ENCODE measurements at regions not wholly inside any gene's neighbourhood (a gene's known extent, or its start where the extent isn't known, plus 50 kb on each side); places are given as distances from the start of the nearest gene placed in this dataset.

GRCh38 chrX:3257471-3257870, 89.0 kb downstream of the MXRA5 start:
- Histone ChIP-seq H3K27ac (ENCODE audit: low read depth, low read length) (no peak overlapping the region), H3K4me3 (ENCODE audit: low read depth, low read length) (no peak overlapping the region), H3K36me3 (ENCODE audit: control insufficient read depth, insufficient read depth, low read length) (no peaks in the 10 kb centered on the region), H3K4me1 (ENCODE audit: control insufficient read depth, insufficient read depth, low read length) (no peaks in the 10 kb centered on the region), H3K27me3 (ENCODE audit: control insufficient read depth, insufficient read depth, low read length) (no peaks in the 10 kb centered on the region), H3K9me3 (ENCODE audit: control insufficient read depth, insufficient read depth, low read length) (peaks cover 2% of the 10 kb centered on the region)
- WGBS (ENCODE audit: insufficient coverage): 100% methylated on average over 2 of the region's 3 CpGs
- no peak for DNase-seq (ENCODE audit: low read depth in 4 of 6, low spot score in 6 of 6)

- Histone ChIP-seq H3K9me3 (ENCODE audit: control insufficient read depth, insufficient read depth, low read length) (no peaks in the 10 kb centered on the region), H3K27me3 (ENCODE audit: control insufficient read depth, insufficient read depth, low read length) (no peaks in the 10 kb centered on the region), H3K36me3 (ENCODE audit: control insufficient read depth, insufficient read depth, low read length) (no peaks in the 10 kb centered on the region), H3K4me3 (ENCODE audit: low read depth, low read length) (no peak overlapping the region), H3K4me1 (ENCODE audit: control insufficient read depth, insufficient read depth, low read length) (no peaks in the 10 kb centered on the region), H3K27ac (ENCODE audit: low read depth, low read length) (no peak overlapping the region)
- 87% methylated on average over 3 of the region's 3 CpGs for WGBS (ENCODE audit: insufficient coverage)
- no peak for DNase-seq (ENCODE audit: low read depth in 4 of 6, low spot score in 6 of 6)
Measured at GRCh38 chrX:3256868-3257267, 89.6 kb downstream of the MXRA5 start.

DNA sequence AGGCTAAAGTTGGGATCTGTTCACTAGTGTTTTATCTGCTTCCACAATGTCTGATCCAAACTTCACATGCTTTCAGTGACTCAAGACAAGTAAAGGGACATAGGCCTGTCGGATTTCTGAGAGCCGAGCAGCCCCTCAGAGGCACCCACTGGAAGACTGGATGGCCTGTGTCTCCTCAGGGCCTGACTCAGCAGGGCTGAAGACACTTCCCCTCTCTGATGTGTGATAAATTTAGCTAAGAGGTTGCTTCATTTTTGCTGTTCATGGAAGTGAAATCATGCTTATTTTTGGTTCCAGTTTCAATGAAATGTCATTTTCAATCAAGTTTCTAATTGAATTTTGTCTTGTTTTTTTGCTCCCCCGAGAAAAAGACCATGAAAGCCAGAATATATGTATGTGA, 93.7 kb downstream of the MXRA5 start:
- no peak overlapping the region for H3K27ac ChIP-seq (ENCODE audit: low read depth, low read length)
- H3K36me3 ChIP-seq (ENCODE audit: control insufficient read depth, insufficient read depth, low read length): no peaks in the 10 kb centered on the region
- DNase-seq (ENCODE audit: low read depth in 4 of 6, low spot score in 6 of 6): no peak
- no peak overlapping the region for H3K4me3 ChIP-seq (ENCODE audit: low read depth, low read length)
- no peaks in the 10 kb centered on the region for H3K27me3 ChIP-seq (ENCODE audit: control insufficient read depth, insufficient read depth, low read length)
- no peaks in the 10 kb centered on the region for H3K9me3 ChIP-seq (ENCODE audit: control insufficient read depth, insufficient read depth, low read length)
- 100% methylated on average over 2 of the region's 3 CpGs for WGBS (ENCODE audit: insufficient coverage)
- H3K4me1 ChIP-seq (ENCODE audit: control insufficient read depth, insufficient read depth, low read length): no peaks in the 10 kb centered on the region

DNA sequence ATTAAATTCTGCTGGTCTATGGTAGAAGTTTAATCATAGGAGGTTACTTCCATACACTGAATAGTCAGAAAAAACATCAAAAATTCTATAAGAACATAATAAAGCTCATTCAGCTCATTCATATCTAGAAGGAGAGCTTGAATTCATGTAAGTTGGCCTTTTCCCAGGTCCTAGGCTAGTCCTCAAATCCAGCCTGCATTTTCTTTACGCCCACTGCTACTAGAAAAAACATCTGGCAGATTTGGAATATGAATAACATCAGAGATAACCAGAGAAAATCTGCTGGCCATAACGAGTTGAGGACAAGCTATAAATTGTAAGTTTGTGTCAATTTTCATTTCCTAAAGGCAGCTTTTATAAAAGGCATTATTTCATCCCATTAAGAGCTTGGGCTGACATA, 95.5 kb downstream of the MXRA5 start:
- Histone ChIP-seq H3K9me3 (ENCODE audit: control insufficient read depth, insufficient read depth, low read length) (no peaks in the 10 kb centered on the region), H3K27me3 (ENCODE audit: control insufficient read depth, insufficient read depth, low read length) (no peaks in the 10 kb centered on the region), H3K27ac (ENCODE audit: low read depth, low read length) (no peak overlapping the region), H3K4me1 (ENCODE audit: control insufficient read depth, insufficient read depth, low read length) (no peaks in the 10 kb centered on the region), H3K4me3 (ENCODE audit: low read depth, low read length) (no peak overlapping the region), H3K36me3 (ENCODE audit: control insufficient read depth, insufficient read depth, low read length) (no peaks in the 10 kb centered on the region)
- DNase-seq (ENCODE audit: low read depth in 4 of 6, low spot score in 6 of 6): no peak
- WGBS (ENCODE audit: insufficient coverage): no CpG with 5 or more reads among the region's 2 CpGs

DNA sequence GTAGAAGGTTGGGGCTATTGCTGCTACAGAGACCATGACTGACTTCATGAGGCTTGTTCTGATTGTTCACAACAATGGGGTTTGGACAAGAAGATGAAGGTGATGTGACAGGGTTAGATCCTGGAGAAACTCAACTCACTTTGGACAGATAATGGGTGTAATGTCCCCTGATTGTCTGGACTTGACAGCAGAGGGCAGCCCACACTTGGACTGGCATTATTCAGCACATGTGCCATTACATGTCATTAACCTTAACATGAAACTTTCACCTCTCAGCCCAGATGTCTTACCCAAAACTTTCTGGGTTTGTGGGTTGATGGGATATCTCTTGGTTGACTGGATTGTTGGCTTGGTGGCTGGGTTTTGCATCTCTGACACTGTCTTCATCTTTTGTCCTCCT, 101.5 kb downstream of the MXRA5 start:
- Histone ChIP-seq H3K27me3 (ENCODE audit: control insufficient read depth, insufficient read depth, low read length) (no peaks in the 10 kb centered on the region), H3K4me1 (ENCODE audit: control insufficient read depth, insufficient read depth, low read length) (no peaks in the 10 kb centered on the region), H3K36me3 (ENCODE audit: control insufficient read depth, insufficient read depth, low read length) (no peaks in the 10 kb centered on the region), H3K4me3 (ENCODE audit: low read depth, low read length) (no peak overlapping the region), H3K27ac (ENCODE audit: low read depth, low read length) (no peak overlapping the region), H3K9me3 (ENCODE audit: control insufficient read depth, insufficient read depth, low read length) (no peaks in the 10 kb centered on the region)
- no peak for DNase-seq (ENCODE audit: low read depth in 4 of 6, low spot score in 6 of 6)

DNA sequence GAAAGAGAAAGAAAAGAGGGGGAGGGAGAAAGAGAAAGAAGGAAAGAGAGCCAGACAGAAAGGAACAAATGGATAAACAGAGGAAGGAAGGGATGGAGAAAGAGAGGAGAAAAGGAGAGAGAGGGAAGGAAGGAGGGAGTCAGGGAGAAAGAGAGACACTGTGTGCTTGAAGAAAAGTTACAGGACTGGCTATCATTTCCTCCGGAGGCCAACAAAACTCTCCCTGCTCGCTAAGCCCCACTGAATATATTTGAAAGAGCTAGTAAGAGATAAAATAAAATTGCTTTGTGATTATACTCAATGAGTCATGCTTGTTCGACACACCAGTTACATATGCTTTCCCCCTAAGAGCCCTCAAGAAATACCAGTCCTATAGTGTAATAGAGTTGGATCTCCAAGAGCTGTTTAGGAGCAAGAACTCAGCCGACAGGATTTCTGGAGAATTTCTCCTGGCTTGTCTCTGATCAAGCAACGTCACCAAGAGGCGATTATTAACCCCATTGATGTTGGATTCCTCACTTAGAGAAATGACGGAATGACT, 102.2 kb downstream of the MXRA5 start:
- no peak for DNase-seq (ENCODE audit: low read depth in 4 of 6, low spot score in 6 of 6)
- Histone ChIP-seq H3K9me3 (ENCODE audit: control insufficient read depth, insufficient read depth, low read length) (no peaks in the 10 kb centered on the region), H3K4me1 (ENCODE audit: control insufficient read depth, insufficient read depth, low read length) (no peaks in the 10 kb centered on the region), H3K27me3 (ENCODE audit: control insufficient read depth, insufficient read depth, low read length) (no peaks in the 10 kb centered on the region), H3K4me3 (ENCODE audit: low read depth, low read length) (no peak overlapping the region), H3K27ac (ENCODE audit: low read depth, low read length) (no peak overlapping the region), H3K36me3 (ENCODE audit: control insufficient read depth, insufficient read depth, low read length) (no peaks in the 10 kb centered on the region)
- 93% methylated on average over 4 of the region's 7 CpGs for WGBS (ENCODE audit: insufficient coverage)

DNA sequence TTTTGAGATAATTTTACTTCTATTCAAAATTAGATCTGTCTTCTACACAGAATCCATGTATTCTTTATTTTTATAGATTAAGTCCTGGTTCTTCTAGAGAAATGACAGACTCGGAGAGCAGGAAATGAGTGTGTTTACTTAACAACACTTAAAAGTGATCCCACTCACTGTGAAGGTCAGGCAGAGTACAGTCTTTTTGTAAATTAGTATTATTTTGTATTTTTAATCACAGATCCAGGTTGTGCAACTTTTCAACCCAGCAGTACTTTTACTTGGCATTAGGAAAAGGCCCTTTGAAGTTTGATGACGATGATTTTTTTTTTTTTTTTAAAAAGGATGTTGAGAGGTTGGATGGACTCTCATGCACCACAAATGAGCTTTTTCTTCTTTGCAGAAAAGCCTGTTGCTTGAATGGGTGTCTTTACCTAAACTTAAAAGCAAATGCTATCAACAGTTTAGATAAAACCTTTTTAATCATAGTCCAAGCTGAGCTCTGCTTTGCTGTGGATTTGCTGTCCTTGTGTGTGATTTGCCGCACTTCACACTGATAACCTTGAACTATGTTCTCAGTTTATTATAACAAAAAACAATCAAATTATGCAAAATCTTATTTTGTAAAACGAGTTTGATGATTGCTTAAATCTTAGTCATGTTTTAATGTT, 114.1 kb downstream of the MXRA5 start:
- WGBS (ENCODE audit: insufficient coverage): no CpG with 5 or more reads among the region's 4 CpGs

GRCh38 chrX:3231766-3232165, 114.7 kb downstream of the MXRA5 start:
- no peaks in the 10 kb centered on the region for H3K27me3 ChIP-seq (ENCODE audit: control insufficient read depth, insufficient read depth, low read length)
- no peaks in the 10 kb centered on the region for H3K4me1 ChIP-seq (ENCODE audit: control insufficient read depth, insufficient read depth, low read length)
- H3K27ac ChIP-seq (ENCODE audit: low read depth, low read length): no peak overlapping the region
- no peaks in the 10 kb centered on the region for H3K36me3 ChIP-seq (ENCODE audit: control insufficient read depth, insufficient read depth, low read length)
- no peak overlapping the region for H3K4me3 ChIP-seq (ENCODE audit: low read depth, low read length)
- DNase-seq (ENCODE audit: low read depth in 4 of 6, low spot score in 6 of 6): no peak
- WGBS (ENCODE audit: insufficient coverage): 54% methylated on average over 6 of the region's 7 CpGs
- no peaks in the 10 kb centered on the region for H3K9me3 ChIP-seq (ENCODE audit: control insufficient read depth, insufficient read depth, low read length)

More for the DNA sequence above, 114.1 kb downstream of the MXRA5 start:
- Histone ChIP-seq H3K9me3 (ENCODE audit: control insufficient read depth, insufficient read depth, low read length) (no peaks in the 10 kb centered on the region), H3K4me3 (ENCODE audit: low read depth, low read length) (no peak overlapping the region), H3K27ac (ENCODE audit: low read depth, low read length) (no peak overlapping the region), H3K27me3 (ENCODE audit: control insufficient read depth, insufficient read depth, low read length) (no peaks in the 10 kb centered on the region), H3K4me1 (ENCODE audit: control insufficient read depth, insufficient read depth, low read length) (no peaks in the 10 kb centered on the region), H3K36me3 (ENCODE audit: control insufficient read depth, insufficient read depth, low read length) (no peaks in the 10 kb centered on the region)
- no peak for DNase-seq (ENCODE audit: low read depth in 4 of 6, low spot score in 6 of 6)

GRCh38 chrX:3230496-3230895, 116.0 kb downstream of the MXRA5 start:
- WGBS (ENCODE audit: insufficient coverage): 84% methylated on average over 2 of the region's 2 CpGs
- no peak overlapping the region for H3K4me3 ChIP-seq (ENCODE audit: low read depth, low read length)
- no peak for DNase-seq (ENCODE audit: low read depth in 4 of 6, low spot score in 6 of 6)
- H3K4me1 ChIP-seq (ENCODE audit: control insufficient read depth, insufficient read depth, low read length): no peaks in the 10 kb centered on the region
- H3K27ac ChIP-seq (ENCODE audit: low read depth, low read length): no peak overlapping the region
- H3K9me3 ChIP-seq (ENCODE audit: control insufficient read depth, insufficient read depth, low read length): no peaks in the 10 kb centered on the region
- no peaks in the 10 kb centered on the region for H3K27me3 ChIP-seq (ENCODE audit: control insufficient read depth, insufficient read depth, low read length)
- no peaks in the 10 kb centered on the region for H3K36me3 ChIP-seq (ENCODE audit: control insufficient read depth, insufficient read depth, low read length)

GRCh38 chrX:3227526-3227925, 118.9 kb downstream of the MXRA5 start:
- Histone ChIP-seq H3K4me1 (ENCODE audit: control insufficient read depth, insufficient read depth, low read length) (no peaks in the 10 kb centered on the region), H3K27me3 (ENCODE audit: control insufficient read depth, insufficient read depth, low read length) (no peaks in the 10 kb centered on the region)

More at GRCh38 chrX:3227526-3227925, 118.9 kb downstream of the MXRA5 start:
- H3K36me3 ChIP-seq (ENCODE audit: control insufficient read depth, insufficient read depth, low read length): no peaks in the 10 kb centered on the region
- 100% methylated on average over 1 of the region's 1 CpG for WGBS (ENCODE audit: insufficient coverage)
- H3K27ac ChIP-seq (ENCODE audit: low read depth, low read length): no peak overlapping the region
- no peak overlapping the region for H3K4me3 ChIP-seq (ENCODE audit: low read depth, low read length)
- no peak for DNase-seq (ENCODE audit: low read depth in 4 of 6, low spot score in 6 of 6)
- H3K9me3 ChIP-seq (ENCODE audit: control insufficient read depth, insufficient read depth, low read length): no peaks in the 10 kb centered on the region

All from spinal cord (tissue), 9 donors.